GM12874 (cell line): ENCODE measurements at regions not wholly inside any gene's neighbourhood (a gene's known extent, or its start where the extent isn't known, plus 50 kb on each side); places are given as distances from the start of the nearest gene placed in this dataset.

Experiments used
- CTCF ChIP-seq: IDR thresholded peaks from 2 replicates; pipeline ENCODE4 v1.5.1; 2011; ENCODE audit warnings: low read depth, mild to moderate bottlenecking, control low read depth, low read length, moderate library complexity; ENCODE audit not compliant: insufficient read depth

GRCh38 chr2:215522237-215522636 is 86.4 kb upstream of the FN1 start:
- no peak for TF ChIP-seq CTCF

GRCh38 chr2:215521031-215521430 is 85.2 kb upstream of the FN1 start:
- no peak for TF ChIP-seq CTCF

GRCh38 chr2:215517391-215517790 is 81.5 kb upstream of the FN1 start:
- TF ChIP-seq CTCF, result no peak

GRCh38 chr2:215514516-215514915 is 78.6 kb upstream of the FN1 start:
- no peak for TF ChIP-seq CTCF

GRCh38 chr2:215511454-215512346 is 75.8 kb upstream of the FN1 start:
- no peak for TF ChIP-seq CTCF

GRCh38 chr2:215507836-215508235 is 72.0 kb upstream of the FN1 start:
- TF ChIP-seq CTCF, result no peak

GRCh38 chr2:215507136-215507535 is 71.3 kb upstream of the FN1 start:
- TF ChIP-seq CTCF, result no peak
